ENCODE measurements at regions not wholly inside any gene's neighbourhood (a gene's known extent, or its start where the extent isn't known, plus 50 kb on each side); places are given as distances from the start of the nearest gene placed in this dataset.

DNA sequence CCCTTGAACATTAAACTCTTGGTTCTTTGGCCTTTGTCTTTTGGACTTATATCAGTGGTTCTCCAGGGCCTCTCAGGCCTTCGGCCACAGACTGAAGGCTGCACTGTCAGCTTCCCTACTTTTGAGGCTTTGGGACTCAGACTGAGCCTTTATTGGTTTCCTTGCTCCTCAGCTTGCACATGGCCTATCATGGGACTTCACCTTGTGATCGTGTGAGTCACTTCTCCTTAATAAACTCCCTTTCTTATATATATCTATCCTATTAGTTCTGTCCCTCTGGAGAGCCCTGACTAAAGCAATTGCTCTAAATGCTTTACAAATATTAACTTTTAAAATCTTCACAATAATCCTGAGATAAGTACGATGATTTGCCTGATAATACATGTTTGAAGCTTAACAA is 353.6 kb upstream of the TRIB2 start:
- Histone ChIP-seq H3K4me1 (ENCODE audit: control insufficient read depth in 5 of 5, insufficient read depth in 5 of 5, low read length in 5 of 5) (peaks cover 0 to 3% (median 0%) of the 10 kb centered on the region in 5 donors), H3K4me3 (no peak overlapping the region), H3K9me3 (ENCODE audit: control insufficient read depth in 4 of 4, insufficient read depth in 3 of 4, low read length in 3 of 4) (no peaks in the 10 kb centered on the region), H3K27me3 (ENCODE audit: control insufficient read depth in 3 of 3, insufficient read depth in 3 of 3, low read length in 2 of 3) (no peaks in the 10 kb centered on the region), H3K36me3 (ENCODE audit: control insufficient read depth in 4 of 4, insufficient read depth in 4 of 4, low read length in 4 of 4) (no peaks in the 10 kb centered on the region), H3K27ac (ENCODE audit: low read depth in 1 of 2, low read length in 1 of 2) (no peak overlapping the region), H3K9ac (ENCODE audit: insufficient read depth in 1 of 2, low read length in 2 of 2) (no peak overlapping the region)
- ATAC-seq (ENCODE audit: insufficient read depth, low FRiP score) (no peak), DNase-seq (no peak)
- 88 to 93% methylated on average over 3 of the region's 3 CpGs for WGBS, 2 donors
- TF ChIP-seq, protein P1, sequence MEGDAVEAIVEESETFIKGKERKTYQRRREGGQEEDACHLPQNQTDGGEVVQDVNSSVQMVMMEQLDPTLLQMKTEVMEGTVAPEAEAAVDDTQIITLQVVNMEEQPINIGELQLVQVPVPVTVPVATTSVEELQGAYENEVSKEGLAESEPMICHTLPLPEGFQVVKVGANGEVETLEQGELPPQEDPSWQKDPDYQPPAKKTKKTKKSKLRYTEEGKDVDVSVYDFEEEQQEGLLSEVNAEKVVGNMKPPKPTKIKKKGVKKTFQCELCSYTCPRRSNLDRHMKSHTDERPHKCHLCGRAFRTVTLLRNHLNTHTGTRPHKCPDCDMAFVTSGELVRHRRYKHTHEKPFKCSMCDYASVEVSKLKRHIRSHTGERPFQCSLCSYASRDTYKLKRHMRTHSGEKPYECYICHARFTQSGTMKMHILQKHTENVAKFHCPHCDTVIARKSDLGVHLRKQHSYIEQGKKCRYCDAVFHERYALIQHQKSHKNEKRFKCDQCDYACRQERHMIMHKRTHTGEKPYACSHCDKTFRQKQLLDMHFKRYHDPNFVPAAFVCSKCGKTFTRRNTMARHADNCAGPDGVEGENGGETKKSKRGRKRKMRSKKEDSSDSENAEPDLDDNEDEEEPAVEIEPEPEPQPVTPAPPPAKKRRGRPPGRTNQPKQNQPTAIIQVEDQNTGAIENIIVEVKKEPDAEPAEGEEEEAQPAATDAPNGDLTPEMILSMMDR (IDR thresholded peaks at IDR 0.05; ENCODE audit: control extremely low read depth, extremely low read depth): no peak

DNA sequence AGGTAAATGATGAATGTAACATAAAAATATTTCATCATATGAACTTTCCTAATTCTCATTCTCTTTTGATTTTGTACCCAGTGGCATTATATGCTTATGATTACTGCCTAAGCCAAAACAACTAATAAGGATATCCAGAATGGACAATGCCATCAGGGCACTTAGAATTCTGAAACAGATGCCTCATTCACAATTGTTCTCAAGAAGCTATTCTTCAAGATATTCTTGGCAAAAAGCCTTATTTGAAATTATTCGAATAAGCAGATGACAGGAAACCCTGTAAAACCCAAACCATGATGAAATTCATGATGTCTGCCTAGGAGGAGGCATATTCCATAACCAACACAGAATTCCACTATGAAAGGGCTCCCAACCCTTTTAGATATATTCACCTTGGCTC is 353.2 kb upstream of the TRIB2 start:
- Histone ChIP-seq H3K4me1 (ENCODE audit: control insufficient read depth in 5 of 5, insufficient read depth in 5 of 5, low read length in 5 of 5) (peaks cover 0 to 6% (median 0%) of the 10 kb centered on the region in 5 donors), H3K4me3 (no peak overlapping the region), H3K9me3 (ENCODE audit: control insufficient read depth in 4 of 4, insufficient read depth in 3 of 4, low read length in 3 of 4) (peaks cover 0 to under 1% (median 0%) of the 10 kb centered on the region in 4 donors), H3K9ac (ENCODE audit: insufficient read depth in 1 of 2, low read length in 2 of 2) (no peak overlapping the region), H3K27ac (ENCODE audit: low read depth in 1 of 2, low read length in 1 of 2) (no peak overlapping the region), H3K36me3 (ENCODE audit: control insufficient read depth in 4 of 4, insufficient read depth in 4 of 4, low read length in 4 of 4) (no peaks in the 10 kb centered on the region), H3K27me3 (ENCODE audit: control insufficient read depth in 3 of 3, insufficient read depth in 3 of 3, low read length in 2 of 3) (no peaks in the 10 kb centered on the region)
- no peak for DNase-seq
- 48 to 69% methylated on average over 1 of the region's 1 CpG for WGBS, 2 donors
- TF ChIP-seq, protein P1 (IDR thresholded peaks at IDR 0.05; ENCODE audit: control extremely low read depth, extremely low read depth): no peak
- no peak for ATAC-seq (ENCODE audit: insufficient read depth, low FRiP score)

DNA sequence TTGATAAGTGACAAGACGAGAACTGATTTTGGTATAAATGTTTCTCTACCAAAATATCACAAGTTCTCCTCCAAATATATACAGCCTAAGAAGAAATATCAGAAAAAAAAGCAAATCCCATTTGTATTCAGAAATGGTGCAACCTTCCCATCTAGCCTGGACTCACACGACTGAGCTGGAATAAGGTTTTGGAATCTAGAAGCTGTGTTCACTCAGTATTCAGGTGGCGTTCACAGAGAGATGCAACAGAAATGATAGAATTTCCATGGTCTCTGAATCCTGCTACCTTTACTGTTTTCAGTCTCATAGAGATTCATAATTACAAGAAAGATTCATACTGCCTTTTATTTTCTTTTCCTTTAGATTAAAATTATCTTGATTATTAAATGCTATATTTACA is 347.2 kb upstream of the TRIB2 start:
- WGBS, 2 donors: 94 to 99% methylated on average over 3 of the region's 3 CpGs
- Histone ChIP-seq H3K36me3 (ENCODE audit: control insufficient read depth in 4 of 4, insufficient read depth in 4 of 4, low read length in 4 of 4) (no peaks in the 10 kb centered on the region), H3K27ac (ENCODE audit: low read depth in 1 of 2, low read length in 1 of 2) (no peak overlapping the region), H3K4me3 (no peak overlapping the region), H3K27me3 (ENCODE audit: control insufficient read depth in 3 of 3, insufficient read depth in 3 of 3, low read length in 2 of 3) (no peaks in the 10 kb centered on the region), H3K9me3 (ENCODE audit: control insufficient read depth in 4 of 4, insufficient read depth in 3 of 4, low read length in 3 of 4) (peaks cover 0 to 3% (median 0%) of the 10 kb centered on the region in 4 donors), H3K9ac (ENCODE audit: insufficient read depth in 1 of 2, low read length in 2 of 2) (no peak overlapping the region), H3K4me1 (ENCODE audit: control insufficient read depth in 5 of 5, insufficient read depth in 5 of 5, low read length in 5 of 5) (peaks cover 0 to 6% (median 0%) of the 10 kb centered on the region in 5 donors)
- no peak for ATAC-seq (ENCODE audit: insufficient read depth, low FRiP score)
- no peak for DNase-seq
- TF ChIP-seq, protein P1 (IDR thresholded peaks at IDR 0.05; ENCODE audit: control extremely low read depth, extremely low read depth): no peak

DNA sequence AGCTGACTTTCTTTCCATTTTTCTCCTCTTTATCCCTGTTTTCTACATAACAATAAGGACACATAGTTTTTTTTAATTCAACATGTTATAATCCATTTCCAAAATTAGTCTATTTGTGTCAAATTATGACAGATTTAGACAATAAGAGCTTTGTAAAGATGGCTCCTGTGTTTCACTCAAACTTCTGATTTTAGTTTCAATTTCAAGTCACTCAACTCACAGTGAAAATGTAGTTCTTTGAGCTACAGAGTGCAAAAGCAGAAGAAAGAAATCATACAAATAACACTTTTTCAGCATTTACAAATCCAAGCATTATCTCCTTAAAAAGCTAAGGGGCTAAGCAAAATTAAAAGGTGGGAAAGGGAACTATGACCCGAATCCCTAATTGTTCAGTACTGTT is 340.7 kb upstream of the TRIB2 start:
- no peak overlapping the region for H3K4me3 ChIP-seq
- no peak for DNase-seq
- no peak overlapping the region for H3K27ac ChIP-seq (ENCODE audit: low read depth in 1 of 2, low read length in 1 of 2)
- H3K9ac ChIP-seq (ENCODE audit: insufficient read depth in 1 of 2, low read length in 2 of 2): no peak overlapping the region
- WGBS, 2 donors: 96 to 97% methylated on average over 1 of the region's 1 CpG
- peaks cover 0 to 2% (median 0%) of the 10 kb centered on the region in 5 donors for H3K4me1 ChIP-seq (ENCODE audit: control insufficient read depth in 5 of 5, insufficient read depth in 5 of 5, low read length in 5 of 5)
- ATAC-seq (ENCODE audit: insufficient read depth, low FRiP score): no peak
- TF ChIP-seq, protein P1 (IDR thresholded peaks at IDR 0.05; ENCODE audit: control extremely low read depth, extremely low read depth): no peak
- H3K27me3 ChIP-seq (ENCODE audit: control insufficient read depth in 3 of 3, insufficient read depth in 3 of 3, low read length in 2 of 3): no peaks in the 10 kb centered on the region
- H3K9me3 ChIP-seq (ENCODE audit: control insufficient read depth in 4 of 4, insufficient read depth in 3 of 4, low read length in 3 of 4): no peaks in the 10 kb centered on the region
- no peaks in the 10 kb centered on the region for H3K36me3 ChIP-seq (ENCODE audit: control insufficient read depth in 4 of 4, insufficient read depth in 4 of 4, low read length in 4 of 4)

All from lung (tissue), 11 donors.